GM18499 (cell line): ENCODE measurements at regions not wholly inside any gene's neighbourhood (a gene's known extent, or its start where the extent isn't known, plus 50 kb on each side); places are given as distances from the start of the nearest gene placed in this dataset.

Experiments used
- ATAC-seq: cut with Tn5 transposase; IDR thresholded peaks from one replicate; pipeline ENCODE4 v1.9.1; 2021; ENCODE audit warnings: moderate number of reproducible peaks; ENCODE audit not compliant: insufficient read depth, unreplicated experiment

DNA sequence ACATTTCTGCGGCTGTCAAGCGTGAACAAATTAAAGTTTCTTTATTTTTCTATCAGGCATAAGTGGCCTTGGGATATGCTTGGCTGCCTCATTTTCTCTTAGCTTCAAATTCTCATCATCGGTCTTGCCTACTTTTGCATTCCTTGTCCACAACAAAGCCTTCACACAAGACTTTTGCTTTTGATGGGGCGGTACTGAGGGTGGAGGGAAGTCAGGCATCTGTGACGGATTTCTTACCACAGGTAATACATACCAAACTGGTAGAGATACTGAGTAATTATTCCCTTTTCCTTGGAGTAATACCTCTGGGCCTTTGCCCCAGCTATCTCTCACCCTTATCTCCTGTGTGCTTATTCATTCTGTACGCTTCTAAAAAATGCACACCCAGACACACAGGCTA is 468.3 kb upstream of the RGPD4 start:
- no peak for ATAC-seq

DNA sequence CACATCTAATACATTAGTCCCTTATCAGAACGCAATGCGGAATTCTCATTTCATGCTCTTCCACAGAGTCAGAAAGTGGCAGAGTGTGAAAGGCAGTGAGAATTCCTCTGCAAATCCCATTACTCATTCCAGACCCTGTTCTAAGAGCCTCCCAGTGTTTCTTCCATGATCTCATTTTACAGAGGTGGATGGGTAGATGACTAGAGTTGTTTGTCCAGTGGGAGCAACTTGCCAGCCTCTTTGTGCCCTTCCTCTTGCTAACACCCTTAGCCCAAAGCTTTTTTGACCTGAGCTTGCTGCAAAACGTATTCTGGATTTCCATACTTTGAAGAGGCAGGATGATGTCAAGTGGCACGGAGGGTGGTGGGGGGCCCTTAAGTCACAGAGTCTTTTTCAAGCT is 467.7 kb upstream of the RGPD4 start:
- no peak for ATAC-seq

DNA sequence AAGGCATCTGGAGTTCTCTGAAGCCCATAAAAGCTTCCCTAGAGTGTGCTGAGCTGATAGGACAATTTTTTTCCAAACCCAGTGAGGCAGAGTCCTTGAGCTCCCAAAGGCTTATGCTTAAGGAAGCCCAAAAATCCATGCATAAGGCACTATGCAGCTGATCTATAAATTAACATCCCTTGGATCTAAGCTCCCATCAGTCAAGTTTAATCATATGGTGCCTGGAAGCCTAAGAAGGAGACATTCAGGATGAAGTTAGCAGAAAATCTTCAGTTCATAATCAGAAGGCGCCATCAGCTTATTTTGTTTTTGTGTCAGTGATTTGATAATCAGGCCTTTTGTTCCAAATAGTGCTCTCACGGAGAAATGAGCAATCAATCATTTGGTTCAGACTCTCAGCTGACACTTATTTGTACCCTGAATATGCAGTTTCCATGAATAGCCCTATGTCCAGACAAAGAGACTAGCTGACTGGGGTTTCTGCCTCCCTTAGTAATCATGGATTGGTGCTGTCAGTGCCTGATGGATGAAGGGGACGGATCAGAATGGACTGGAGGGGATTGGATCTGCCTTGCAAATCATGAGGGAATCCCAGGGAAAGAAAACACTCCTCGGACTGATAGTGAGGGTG is 464.8 kb upstream of the RGPD4 start:
- ATAC-seq: no peak

DNA sequence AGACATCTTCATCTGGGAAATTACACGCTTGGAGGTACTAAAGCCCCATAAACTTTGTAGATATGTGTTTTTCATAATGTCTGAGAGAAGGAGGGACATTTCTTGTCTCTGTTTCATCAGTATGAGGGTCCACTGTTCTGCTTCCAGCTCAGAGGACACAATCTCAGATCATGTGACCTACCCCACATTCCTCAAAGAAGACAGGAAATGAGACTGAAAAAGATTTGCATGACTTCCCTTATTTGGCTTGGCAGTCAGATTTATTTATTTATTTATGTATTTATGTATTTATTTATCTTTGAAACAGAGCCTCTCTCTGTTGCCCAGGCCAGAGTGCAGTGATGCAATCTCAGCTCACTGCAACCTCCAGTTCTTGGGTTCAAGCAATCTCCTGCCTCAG is 463.7 kb upstream of the RGPD4 start:
- no peak for ATAC-seq

DNA sequence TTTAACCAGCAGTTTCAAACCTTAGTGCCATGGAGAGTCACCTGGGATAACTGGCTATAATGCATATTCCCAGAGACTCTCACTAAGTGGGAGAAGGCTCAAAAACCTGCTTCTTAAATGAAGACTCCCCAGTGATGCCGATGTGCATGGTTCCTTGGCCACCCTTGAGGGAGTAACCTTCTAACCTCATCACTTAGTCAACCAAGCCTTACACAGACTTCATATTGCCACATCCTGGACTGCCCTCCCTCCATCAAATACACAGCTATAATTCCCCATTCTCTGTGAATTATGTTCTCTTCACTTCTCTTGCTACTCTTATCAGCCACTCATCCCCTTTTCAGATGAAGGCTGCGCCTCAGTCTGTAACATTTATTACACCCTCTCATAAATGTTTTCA is 462.9 kb upstream of the RGPD4 start:
- no peak for ATAC-seq

DNA sequence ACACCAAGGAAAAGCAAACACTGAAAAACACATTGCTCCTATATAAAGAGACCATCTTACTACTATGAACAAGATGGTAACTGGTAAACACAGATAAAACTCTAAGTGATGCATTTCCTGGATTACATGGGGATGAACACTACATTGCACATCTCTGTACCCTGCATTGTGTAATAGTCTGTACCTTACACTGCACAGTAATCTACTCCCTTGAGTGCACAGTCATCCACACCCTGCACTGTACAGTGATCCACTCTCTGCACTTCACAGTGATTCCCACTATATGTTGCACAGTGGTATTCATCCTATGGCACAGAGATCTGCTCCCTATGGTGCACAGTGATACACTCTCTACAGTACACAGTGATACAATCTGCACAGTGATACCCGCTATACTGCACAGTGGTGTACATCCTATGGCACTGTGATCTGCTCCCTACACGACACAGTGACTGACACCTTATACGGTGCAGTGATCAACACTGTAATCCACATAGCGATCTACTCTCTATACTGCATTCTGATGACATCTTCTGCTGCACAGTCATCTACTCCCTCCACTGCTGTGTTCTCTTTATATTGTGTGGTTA is 462.2 kb upstream of the RGPD4 start:
- ATAC-seq: no peak

- no peak for ATAC-seq
These were observed 452.4 kb upstream of the RGPD4 start for GRCh38 chr2:107374249-107374648.

- ATAC-seq: no peak
These were observed 449.8 kb upstream of the RGPD4 start for GRCh38 chr2:107376909-107377308.

DNA sequence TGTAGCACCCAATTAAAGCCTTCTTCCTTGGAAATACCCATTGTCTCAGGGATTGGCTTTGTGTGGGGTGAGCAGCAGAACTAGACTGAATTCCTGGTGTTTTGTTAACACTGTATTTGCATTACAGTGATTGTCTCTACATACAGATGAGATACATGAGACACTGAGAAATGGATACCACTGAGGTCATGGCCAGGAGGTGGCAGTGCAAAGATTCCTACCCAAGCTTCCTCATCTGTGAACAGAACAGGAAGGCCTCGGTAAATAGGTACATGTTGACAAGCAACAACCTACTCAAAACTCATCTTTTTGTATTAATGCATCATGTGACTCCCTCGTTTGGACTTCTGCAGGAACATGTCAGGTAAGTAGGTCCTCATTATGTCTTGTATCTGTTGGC is 445.8 kb upstream of the RGPD4 start:
- ATAC-seq: no peak

- no peak for ATAC-seq
These were observed 443.0 kb upstream of the RGPD4 start for GRCh38 chr2:107383691-107384090.

DNA sequence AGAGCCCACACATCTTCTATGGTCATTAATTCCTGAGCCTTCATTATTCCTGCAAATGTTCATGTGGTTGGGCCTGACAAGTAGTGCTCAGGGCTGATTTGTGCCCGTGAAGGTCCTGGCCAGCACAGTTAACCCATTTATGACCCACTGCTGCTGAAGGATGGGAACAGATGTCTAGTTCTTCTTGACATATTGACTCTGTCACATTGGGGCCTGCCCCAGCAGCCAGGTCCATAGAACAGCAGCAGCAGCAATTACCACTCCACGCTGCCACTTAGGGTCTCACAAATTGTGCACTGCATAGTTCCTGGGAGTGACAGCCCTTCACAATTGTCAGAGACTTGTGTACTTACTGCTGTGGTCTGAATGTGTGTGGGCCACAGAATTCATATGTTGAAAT is 442.3 kb upstream of the RGPD4 start:
- no peak for ATAC-seq

GRCh38 chr2:107385921-107386320 is 440.8 kb upstream of the RGPD4 start:
- ATAC-seq: no peak

DNA sequence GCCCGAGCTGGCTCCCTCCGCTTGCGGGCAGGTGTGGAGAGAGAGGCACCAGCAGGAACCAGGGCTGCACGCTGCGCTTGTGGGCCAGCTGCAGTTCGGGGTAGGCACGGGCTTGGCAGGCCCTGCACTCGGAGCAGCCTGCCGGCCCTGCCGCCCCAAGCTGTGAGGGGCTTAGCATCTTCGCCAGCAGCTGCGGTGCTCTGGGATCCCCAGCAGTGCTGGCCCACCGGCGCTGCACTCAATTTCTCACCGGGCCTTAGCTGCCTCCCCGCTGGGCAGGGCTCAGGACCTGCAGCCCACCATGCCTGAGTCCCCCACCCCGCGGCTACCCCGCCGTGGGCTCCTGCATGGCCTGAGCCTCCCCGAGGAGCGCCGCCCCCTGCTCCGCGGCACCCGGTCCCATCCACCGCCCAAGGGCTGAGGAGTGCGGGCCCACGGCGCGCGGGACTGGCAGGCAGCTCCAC is 434.4 kb upstream of the RGPD4 start:
- ATAC-seq: no peak

- no peak for ATAC-seq
These were observed 433.2 kb upstream of the RGPD4 start for GRCh38 chr2:107393516-107393915.

- no peak for ATAC-seq
These were observed 428.0 kb upstream of the RGPD4 start for GRCh38 chr2:107398683-107399082.

DNA sequence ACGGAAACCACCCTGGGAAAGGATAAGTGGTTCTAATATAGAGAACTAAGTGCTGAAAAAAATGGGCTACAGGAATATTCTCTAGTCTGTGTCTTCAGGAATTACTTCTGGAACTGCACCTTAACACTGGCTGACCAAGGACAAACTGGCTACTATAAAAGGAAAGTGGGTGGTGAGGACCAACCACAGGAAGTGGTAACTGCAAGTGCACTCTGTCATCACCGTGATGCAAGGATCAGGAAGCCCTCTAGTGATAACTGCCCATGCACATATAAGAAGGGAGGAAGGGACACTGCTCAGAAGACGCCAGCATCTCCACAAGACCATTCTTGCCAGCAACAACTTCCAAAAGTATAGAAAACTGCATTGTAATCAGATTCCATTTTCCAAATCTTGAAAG is 424.4 kb upstream of the RGPD4 start:
- no peak for ATAC-seq

GRCh38 chr2:107405261-107405660 is 421.4 kb upstream of the RGPD4 start:
- ATAC-seq: no peak

- ATAC-seq: no peak
These were observed 419.7 kb upstream of the RGPD4 start for GRCh38 chr2:107407017-107407416.

GRCh38 chr2:107407974-107408373 is 418.7 kb upstream of the RGPD4 start:
- no peak for ATAC-seq

- ATAC-seq: no peak
These were observed 415.4 kb upstream of the RGPD4 start for GRCh38 chr2:107411267-107411666.

DNA sequence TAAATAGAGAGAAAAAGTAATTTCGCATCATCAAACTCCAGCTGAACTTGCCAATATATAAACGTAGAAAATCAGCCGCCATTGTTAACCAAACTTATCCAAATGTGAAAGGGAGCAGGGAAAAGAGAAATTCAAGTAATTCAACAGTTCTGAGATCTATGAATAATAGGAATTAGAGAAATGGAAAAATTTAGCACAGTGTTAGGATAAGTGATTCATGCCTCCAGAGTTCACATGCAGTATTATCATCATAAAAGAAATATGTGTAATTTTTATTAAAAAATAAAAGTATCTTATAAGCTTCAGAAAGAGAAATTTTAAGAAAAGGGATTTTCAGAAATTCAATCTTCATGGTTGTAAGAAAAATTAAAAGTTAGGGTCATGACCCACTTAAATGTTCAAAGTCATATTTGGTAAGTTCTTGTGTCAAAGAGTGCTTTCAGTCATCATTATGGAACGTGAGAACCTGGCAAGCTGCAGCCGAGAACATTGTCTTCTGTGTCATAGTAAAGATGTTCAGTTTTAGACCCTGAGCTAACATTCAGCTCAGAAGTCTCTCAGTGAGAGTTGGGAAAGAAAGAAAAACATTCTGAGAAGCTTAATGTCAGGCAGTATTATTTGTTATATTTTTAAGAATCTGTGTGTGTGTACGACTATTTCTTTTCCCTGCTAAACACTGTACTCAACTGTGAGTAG is 414.3 kb upstream of the RGPD4 start:
- no peak for ATAC-seq

- no peak for ATAC-seq
These were observed 413.7 kb upstream of the RGPD4 start for GRCh38 chr2:107412981-107413380.
